CD4-positive, alpha-beta T cell (primary cell): ENCODE measurements at regions not wholly inside any gene's neighbourhood (a gene's known extent, or its start where the extent isn't known, plus 50 kb on each side); places are given as distances from the start of the nearest gene placed in this dataset.

Experiments
- ATAC-seq: fragments of 200-7000 bp; cut with Tn5 transposase; one replicate; pipeline ENCODE4 v1.10.0; 2022; ENCODE audit warnings: mild to moderate bottlenecking; ENCODE audit not compliant: poor library complexity
- CTCF ChIA-PET: fragments of 350-600 bp; sonication (Branson Sonifier 250); formaldehyde crosslinking; loops from one replicate; lab custom pipeline; 2021; ENCODE audit warnings: antibody characterized with exemption, inconsistent platforms; lab: Charles Lee
- POLR2A ChIA-PET: fragments of 350-600 bp; sonication (Branson Sonifier 250); formaldehyde crosslinking; loops from one replicate; lab custom pipeline; 2021; ENCODE audit warnings: antibody characterized with exemption, inconsistent platforms; lab: Charles Lee
- DNase-seq, 14 experiments: peaks; one replicate each; pipeline ENCODE4 v3.0.0-alpha.2; 2013 to 2020; ENCODE audit warnings: mixed read lengths in 2 of 14
- H3K27ac ChIP-seq, 2 donors: one replicate each; pipeline versions ENCODE4 v1.5.1 to v1.7.0; 2013; ENCODE audit warnings: low read length in 2 of 2, low read depth in 1 of 2, mild to moderate bottlenecking in 1 of 2
- H3K27me3 ChIP-seq, 2 experiments: 1 replicate in 1 of 2; 2 replicates in 1 of 2; pipeline versions ENCODE4 v1.6.1 to v1.7.0; 2013; ENCODE audit warnings: low read length in 2 of 2, control low read depth in 1 of 2, mild to moderate bottlenecking in 1 of 2, moderate library complexity in 1 of 2; ENCODE audit not compliant: insufficient read depth in 2 of 2, control insufficient read depth in 1 of 2
- H3K36me3 ChIP-seq: one replicate; pipeline ENCODE4 v1.6.1; 2013; ENCODE audit warnings: low read length, control low read depth; ENCODE audit not compliant: insufficient read depth
- H3K4me1 ChIP-seq: one replicate; pipeline ENCODE4 v1.6.1; 2013; ENCODE audit warnings: low read length, control low read depth; ENCODE audit not compliant: insufficient read depth
- H3K4me3 ChIP-seq: one replicate; pipeline ENCODE4 v1.5.1; 2013; ENCODE audit warnings: mild to moderate bottlenecking, low read length, moderate library complexity
- H3K9me3 ChIP-seq, 2 experiments: 1 replicate in 1 of 2; 2 replicates in 1 of 2; pipeline versions ENCODE4 v1.6.1 to v1.7.0; 2013; ENCODE audit warnings: low read length in 2 of 2, mild to moderate bottlenecking in 2 of 2, control low read depth in 1 of 2, moderate library complexity in 1 of 2; ENCODE audit not compliant: control insufficient read depth in 1 of 2, insufficient read depth in 1 of 2
- H3K27ac Mint-ChIP-seq: one replicate; pipeline ENCODE4 v1.8.0; 2020; ENCODE audit warnings: mixed read lengths
- H3K27me3 Mint-ChIP-seq: one replicate; pipeline ENCODE4 v1.8.0; 2021; ENCODE audit warnings: mixed read lengths
- H3K36me3 Mint-ChIP-seq: one replicate; pipeline ENCODE4 v1.8.0; 2021; ENCODE audit warnings: low read depth, mixed read lengths
- H3K4me1 Mint-ChIP-seq: one replicate; pipeline ENCODE4 v1.8.0; 2021; ENCODE audit warnings: low read depth, mixed read lengths
- H3K4me3 Mint-ChIP-seq: one replicate; pipeline ENCODE4 v1.8.0; 2020; ENCODE audit warnings: mild to moderate bottlenecking, mixed read lengths
- H3K9me3 Mint-ChIP-seq: one replicate; pipeline ENCODE4 v1.8.0; 2020; ENCODE audit warnings: mixed read lengths
- CTCF ChIP-seq: fragments of 200-600 bp; IDR thresholded peaks from one replicate; pipeline ENCODE4 v1.8.0; 2022; ENCODE audit warnings: antibody characterized with exemption, mild to moderate bottlenecking
- intact Hi-C, 2 experiments: fragments of 100-400 bp; cut with DNase I in 1 of 2; cut with micrococcal nuclease in 1 of 2; formaldehyde crosslinking; loops; one replicate each; pipeline versions ENCODE4 v1.15.1 to v1.9.0; 2023 to 2025; cut with DNase I, micrococcal nuclease

GRCh38 chr4:163638909-163639308 is 144.4 kb downstream of the TMA16 start:
- no peak overlapping the region for H3K27ac Mint-ChIP-seq
- H3K9me3 Mint-ChIP-seq: peaks cover 3% of the 10 kb centered on the region
- no peaks in the 10 kb centered on the region for H3K27me3 Mint-ChIP-seq
- TF ChIP-seq CTCF: no peak
- Histone ChIP-seq H3K27ac (no peak overlapping the region), H3K27me3 (no peaks in the 10 kb centered on the region), H3K9me3 (no peaks in the 10 kb centered on the region), H3K36me3 (no peaks in the 10 kb centered on the region), H3K4me1 (no peaks in the 10 kb centered on the region), H3K4me3 (no peak overlapping the region)
- ChIA-PET CTCF (no interaction called here), POLR2A (no interaction called here)
- H3K36me3 Mint-ChIP-seq: no peaks in the 10 kb centered on the region
- no peak for DNase-seq
- H3K4me3 Mint-ChIP-seq: no peak overlapping the region
- ATAC-seq: no peak
- H3K4me1 Mint-ChIP-seq: no peaks in the 10 kb centered on the region
- intact Hi-C loops: no loop called here

DNA sequence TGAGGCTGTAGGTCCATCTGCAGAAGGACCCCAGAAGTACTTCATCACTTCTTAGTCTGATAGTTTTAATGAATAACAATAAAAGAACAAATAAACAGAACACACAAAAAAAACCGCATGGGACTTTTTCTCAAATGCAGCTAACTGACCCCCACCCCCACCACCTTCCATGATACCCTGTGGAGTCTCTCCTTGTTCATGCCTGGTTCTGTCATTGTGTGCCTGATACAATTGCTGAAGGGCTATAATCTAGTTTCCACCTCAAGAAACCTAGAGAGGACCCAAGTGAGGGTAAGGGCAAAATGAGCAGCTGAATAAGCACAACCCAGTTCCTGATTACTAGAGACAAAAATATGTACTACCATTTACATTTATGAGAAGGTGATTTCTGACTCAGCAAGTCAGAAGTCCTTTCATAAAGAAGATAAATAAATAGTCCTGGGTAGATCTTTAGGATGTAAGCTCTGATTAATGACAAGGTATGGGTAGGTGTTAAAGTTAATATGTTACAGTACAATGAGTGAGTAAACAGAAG is 155.1 kb downstream of the TMA16 start:
- Mint-ChIP-seq H3K27me3 (no peaks in the 10 kb centered on the region), H3K36me3 (peaks cover 14% of the 10 kb centered on the region), H3K27ac (no peak overlapping the region), H3K4me3 (no peak overlapping the region), H3K4me1 (no peaks in the 10 kb centered on the region), H3K9me3 (peaks cover 7% of the 10 kb centered on the region)
- ChIA-PET CTCF (no interaction called here), POLR2A (no interaction called here)
- H3K4me1 ChIP-seq: no peaks in the 10 kb centered on the region
- H3K4me3 ChIP-seq: no peak overlapping the region
- H3K27me3 ChIP-seq: no peaks in the 10 kb centered on the region
- DNase-seq (no peak), ATAC-seq (no peak)
- intact Hi-C loops: no loop called here
- H3K36me3 ChIP-seq: no peaks in the 10 kb centered on the region
- no peak for TF ChIP-seq CTCF
- no peak overlapping the region for H3K27ac ChIP-seq
- peaks cover 0 to 11% of the 10 kb centered on the region in 2 experiments for H3K9me3 ChIP-seq

GRCh38 chr4:163651761-163652160 is 157.3 kb downstream of the TMA16 start:
- Histone ChIP-seq H3K27ac (no peak overlapping the region), H3K4me1 (no peaks in the 10 kb centered on the region), H3K4me3 (no peak overlapping the region), H3K36me3 (no peaks in the 10 kb centered on the region), H3K9me3 (no peaks in the 10 kb centered on the region), H3K27me3 (no peaks in the 10 kb centered on the region)
- ATAC-seq (no peak), DNase-seq (no peak)
- peaks cover 2% of the 10 kb centered on the region for H3K36me3 Mint-ChIP-seq
- H3K27ac Mint-ChIP-seq: no peak overlapping the region
- no peaks in the 10 kb centered on the region for H3K4me1 Mint-ChIP-seq
- ChIA-PET POLR2A (no interaction called here), CTCF (no interaction called here)
- intact Hi-C loops: no loop called here
- H3K27me3 Mint-ChIP-seq: no peaks in the 10 kb centered on the region
- H3K9me3 Mint-ChIP-seq: peaks cover 7% of the 10 kb centered on the region
- TF ChIP-seq CTCF: no peak
- H3K4me3 Mint-ChIP-seq: no peak overlapping the region
